ENCODE measurements at regions not wholly inside any gene's neighbourhood (a gene's known extent, or its start where the extent isn't known, plus 50 kb on each side); places are given as distances from the start of the nearest gene placed in this dataset.

GRCh38 chr20:55058938-55059337, 583.5 kb downstream of the DOK5 start:
- no peak overlapping the region for H3K4me3 ChIP-seq (ENCODE audit: low read depth, low read length)

GRCh38 chr20:55057779-55058415, 582.5 kb downstream of the DOK5 start:
- no peak overlapping the region for H3K4me3 ChIP-seq (ENCODE audit: low read depth, low read length)
- no peak for TF ChIP-seq CTCF (IDR thresholded peaks at IDR 0.05; ENCODE audit: borderline replicate concordance, insufficient read depth, low read depth, low read length)

More at GRCh38 chr20:55058938-55059337, 583.5 kb downstream of the DOK5 start:
- no peak for TF ChIP-seq CTCF (IDR thresholded peaks at IDR 0.05; ENCODE audit: borderline replicate concordance, insufficient read depth, low read depth, low read length)

GRCh38 chr20:55054453-55054852, 579.1 kb downstream of the DOK5 start:
- TF ChIP-seq CTCF (IDR thresholded peaks at IDR 0.05; ENCODE audit: borderline replicate concordance, insufficient read depth, low read depth, low read length), result no peak
- H3K4me3 ChIP-seq (ENCODE audit: low read depth, low read length), result no peak overlapping the region

- TF ChIP-seq CTCF (IDR thresholded peaks at IDR 0.05; ENCODE audit: borderline replicate concordance, insufficient read depth, low read depth, low read length), result no peak
These were observed 578.0 kb downstream of the DOK5 start for GRCh38 chr20:55053389-55053788.

GRCh38 chr20:55052459-55052858, 577.1 kb downstream of the DOK5 start:
- no peak overlapping the region for H3K4me3 ChIP-seq (ENCODE audit: low read depth, low read length)
- no peak for TF ChIP-seq CTCF (IDR thresholded peaks at IDR 0.05; ENCODE audit: borderline replicate concordance, insufficient read depth, low read depth, low read length)

More at GRCh38 chr20:55053389-55053788, 578.0 kb downstream of the DOK5 start:
- H3K4me3 ChIP-seq (ENCODE audit: low read depth, low read length), result no peak overlapping the region

GRCh38 chr20:55038684-55039083, 563.3 kb downstream of the DOK5 start:
- no peak overlapping the region for H3K4me3 ChIP-seq (ENCODE audit: low read depth, low read length)
- TF ChIP-seq CTCF (IDR thresholded peaks at IDR 0.05; ENCODE audit: borderline replicate concordance, insufficient read depth, low read depth, low read length), result no peak

GRCh38 chr20:55031971-55032370, 556.6 kb downstream of the DOK5 start:
- no peak overlapping the region for H3K4me3 ChIP-seq (ENCODE audit: low read depth, low read length)
- no peak for TF ChIP-seq CTCF (IDR thresholded peaks at IDR 0.05; ENCODE audit: borderline replicate concordance, insufficient read depth, low read depth, low read length)
